ENCODE measurements at regions not wholly inside any gene's neighbourhood (a gene's known extent, or its start where the extent isn't known, plus 50 kb on each side); places are given as distances from the start of the nearest gene placed in this dataset.

- TF ChIP-seq EP300 (IDR thresholded peaks at IDR 0.05): no peak
- TF ChIP-seq, protein P1, sequence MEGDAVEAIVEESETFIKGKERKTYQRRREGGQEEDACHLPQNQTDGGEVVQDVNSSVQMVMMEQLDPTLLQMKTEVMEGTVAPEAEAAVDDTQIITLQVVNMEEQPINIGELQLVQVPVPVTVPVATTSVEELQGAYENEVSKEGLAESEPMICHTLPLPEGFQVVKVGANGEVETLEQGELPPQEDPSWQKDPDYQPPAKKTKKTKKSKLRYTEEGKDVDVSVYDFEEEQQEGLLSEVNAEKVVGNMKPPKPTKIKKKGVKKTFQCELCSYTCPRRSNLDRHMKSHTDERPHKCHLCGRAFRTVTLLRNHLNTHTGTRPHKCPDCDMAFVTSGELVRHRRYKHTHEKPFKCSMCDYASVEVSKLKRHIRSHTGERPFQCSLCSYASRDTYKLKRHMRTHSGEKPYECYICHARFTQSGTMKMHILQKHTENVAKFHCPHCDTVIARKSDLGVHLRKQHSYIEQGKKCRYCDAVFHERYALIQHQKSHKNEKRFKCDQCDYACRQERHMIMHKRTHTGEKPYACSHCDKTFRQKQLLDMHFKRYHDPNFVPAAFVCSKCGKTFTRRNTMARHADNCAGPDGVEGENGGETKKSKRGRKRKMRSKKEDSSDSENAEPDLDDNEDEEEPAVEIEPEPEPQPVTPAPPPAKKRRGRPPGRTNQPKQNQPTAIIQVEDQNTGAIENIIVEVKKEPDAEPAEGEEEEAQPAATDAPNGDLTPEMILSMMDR (IDR thresholded peaks at IDR 0.05): no peak
- no peak for TF ChIP-seq POLR2A (IDR thresholded peaks at IDR 0.05)
Measured at GRCh38 chr4:156476359-156476758, 495.2 kb downstream of the PDGFC start.
